ENCODE measurements at regions not wholly inside any gene's neighbourhood (a gene's known extent, or its start where the extent isn't known, plus 50 kb on each side); places are given as distances from the start of the nearest gene placed in this dataset.

DNA sequence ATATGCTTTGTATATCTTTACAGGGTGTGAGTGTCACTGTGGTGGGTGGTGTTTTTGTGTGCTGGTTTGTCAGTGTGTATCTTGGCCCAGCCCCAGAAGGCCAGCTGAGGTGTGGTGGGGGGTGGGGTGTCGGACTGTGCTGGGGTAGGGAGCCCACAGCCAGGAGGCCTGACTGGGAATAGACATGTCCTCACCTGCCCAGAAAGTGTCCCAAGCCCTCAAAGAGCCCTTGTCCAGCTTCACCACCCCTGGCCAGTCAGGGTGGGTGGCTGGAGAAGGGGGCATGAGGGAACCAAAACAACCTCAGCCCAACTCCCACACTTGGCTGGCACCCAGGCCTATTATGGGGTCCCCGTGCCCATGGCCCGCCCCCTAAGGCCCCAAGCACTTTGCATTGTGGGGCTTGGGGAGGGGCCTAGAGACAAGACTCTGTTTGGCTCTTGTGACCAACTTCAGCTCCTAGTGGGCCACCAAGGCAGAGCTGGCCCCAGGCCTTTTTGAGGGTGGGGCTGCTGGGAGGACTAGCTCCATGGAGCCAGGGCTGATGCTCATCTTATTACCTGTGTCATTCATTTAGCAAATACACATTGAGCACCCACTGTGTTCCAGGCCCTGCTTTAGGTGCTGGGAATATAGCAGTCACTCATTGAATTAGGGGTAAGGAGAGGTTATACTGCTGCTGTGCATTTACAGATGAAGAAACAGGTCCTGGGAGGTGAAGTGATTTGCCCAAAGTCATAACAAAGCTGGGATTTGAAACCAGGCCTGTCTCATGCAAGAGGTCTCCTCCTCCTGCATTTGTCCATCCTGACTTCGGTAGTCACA is 56.2 kb upstream of the PSD2 start:
- no peak for TF ChIP-seq CTCF (IDR thresholded peaks at IDR 0.05 in 8 of 11, conservative IDR thresholded peaks at IDR 0.05 in 3 of 11)
- TF ChIP-seq POLR2A (IDR thresholded peaks at IDR 0.05): no peak
- no peak for TF ChIP-seq POLR2AphosphoS5 (IDR thresholded peaks at IDR 0.05)

Measured in spleen (tissue), 7 donors.